ENCODE measurements at regions not wholly inside any gene's neighbourhood (a gene's known extent, or its start where the extent isn't known, plus 50 kb on each side); places are given as distances from the start of the nearest gene placed in this dataset.
"Not testable (repeated sequence)": the region's sequence is repeated elsewhere in the genome, so short reads cannot be mapped to it uniquely, and the experiment has no call there.

- no peak for DNase-seq (ENCODE audit: low read depth)
Measured at GRCh38 chr22:27588915-27589314, 212.6 kb downstream of the MN1 start.

- DNase-seq (ENCODE audit: low read depth) = no peak
Measured at GRCh38 chr22:27591060-27591459, 210.5 kb downstream of the MN1 start.

- no peak for DNase-seq (ENCODE audit: low read depth)
Measured at GRCh38 chr22:27593378-27593777, 208.2 kb downstream of the MN1 start.

GRCh38 chr22:27594020-27594419, 207.5 kb downstream of the MN1 start:
- no peak for DNase-seq (ENCODE audit: low read depth)

GRCh38 chr22:27594474-27595134, 207.0 kb downstream of the MN1 start:
- no peak for DNase-seq (ENCODE audit: low read depth)

- no peak for DNase-seq (ENCODE audit: low read depth)
Measured at GRCh38 chr22:27596133-27596870, 205.3 kb downstream of the MN1 start.

- peak; percentile 41 for DNase-seq (ENCODE audit: low read depth)
Measured at GRCh38 chr22:27597703-27598444, 203.7 kb downstream of the MN1 start.

GRCh38 chr22:27598792-27599191, 202.8 kb downstream of the MN1 start:
- no peak for DNase-seq (ENCODE audit: low read depth)

- DNase-seq (ENCODE audit: low read depth) = no peak
Measured at GRCh38 chr22:27601195-27601594, 200.4 kb downstream of the MN1 start.

- no peak for DNase-seq (ENCODE audit: low read depth)
Measured at GRCh38 chr22:27602390-27602789, 199.2 kb downstream of the MN1 start.

GRCh38 chr22:27603111-27603799, 198.3 kb downstream of the MN1 start:
- no peak for DNase-seq (ENCODE audit: low read depth)

GRCh38 chr22:27603800-27604144, 197.8 kb downstream of the MN1 start:
- DNase-seq (ENCODE audit: low read depth) = no peak

GRCh38 chr22:27605390-27605789, 196.2 kb downstream of the MN1 start:
- DNase-seq (ENCODE audit: low read depth) = no peak

- not testable (repeated sequence) for DNase-seq (ENCODE audit: low read depth)
Measured at GRCh38 chr22:27607750-27608149, 193.8 kb downstream of the MN1 start.

GRCh38 chr22:27609451-27609888, 192.1 kb downstream of the MN1 start:
- DNase-seq (ENCODE audit: low read depth) = no peak

GRCh38 chr22:27610164-27610563, 191.4 kb downstream of the MN1 start:
- DNase-seq (ENCODE audit: low read depth) = not testable (repeated sequence)

- DNase-seq (ENCODE audit: low read depth) = no peak
Measured at GRCh38 chr22:27610863-27611786, 190.4 kb downstream of the MN1 start.

- no peak for DNase-seq (ENCODE audit: low read depth)
Measured at GRCh38 chr22:27612115-27612514, 189.4 kb downstream of the MN1 start.

- no peak for DNase-seq (ENCODE audit: low read depth)
Measured at GRCh38 chr22:27613099-27614005, 188.2 kb downstream of the MN1 start.

All from Daoy (cell line).